GM18907 (cell line): ENCODE measurements at regions not wholly inside any gene's neighbourhood (a gene's known extent, or its start where the extent isn't known, plus 50 kb on each side); places are given as distances from the start of the nearest gene placed in this dataset.
"Not testable (repeated sequence)": the region's sequence is repeated elsewhere in the genome, so short reads cannot be mapped to it uniquely, and the experiment has no call there.

Experiments
- ATAC-seq: cut with Tn5 transposase; IDR thresholded peaks from one replicate; pipeline ENCODE4 v1.9.1; 2021; ENCODE audit warnings: mild to moderate bottlenecking, moderate library complexity; ENCODE audit not compliant: unreplicated experiment

GRCh38 chr14:59134307-59134706 lies 54.2 kb upstream of the DAAM1 start:
- no peak for ATAC-seq

DNA sequence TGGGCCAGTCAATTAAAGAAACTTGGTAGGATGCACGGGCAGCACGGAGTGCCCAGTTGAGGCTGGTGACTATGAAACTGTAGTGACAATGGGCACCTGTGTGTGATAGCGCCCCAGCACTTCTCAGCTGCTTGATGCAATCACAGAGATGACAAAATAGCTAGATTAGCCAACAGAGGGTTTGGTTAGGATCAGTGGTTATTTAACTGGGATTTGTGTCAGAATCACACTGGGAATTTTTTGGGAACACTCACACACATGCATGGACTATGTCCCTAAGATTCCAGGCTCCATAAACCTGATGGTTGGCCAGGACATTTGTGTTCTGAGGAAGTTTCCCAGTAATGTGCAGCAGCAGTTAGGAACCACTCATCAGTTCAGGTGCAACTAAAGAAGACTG lies 51.2 kb upstream of the DAAM1 start:
- ATAC-seq: no peak

- not testable (repeated sequence) for ATAC-seq
These were observed 49.9 kb upstream of the DAAM1 start for GRCh38 chr14:59138576-59138975.
